ENCODE measurements at regions not wholly inside any gene's neighbourhood (a gene's known extent, or its start where the extent isn't known, plus 50 kb on each side); places are given as distances from the start of the nearest gene placed in this dataset.

- Histone ChIP-seq H3K4me1 (no peaks in the 10 kb centered on the region), H3K4me3 (no peak overlapping the region), H3K36me3 (no peaks in the 10 kb centered on the region), H3K27ac (no peak overlapping the region), H3K27me3 (no peaks in the 10 kb centered on the region), H3K9me3 (no peaks in the 10 kb centered on the region), H3K9ac (no peak overlapping the region), H3K4me2 (no peak overlapping the region), H4K20me1 (no peaks in the 10 kb centered on the region)
- no peak for TF ChIP-seq Cebpa-rat (IDR thresholded peaks at IDR 0.05)
Measured at GRCh38 chr1:238998577-238998976, 387.8 kb upstream of the CHRM3 start.

DNA sequence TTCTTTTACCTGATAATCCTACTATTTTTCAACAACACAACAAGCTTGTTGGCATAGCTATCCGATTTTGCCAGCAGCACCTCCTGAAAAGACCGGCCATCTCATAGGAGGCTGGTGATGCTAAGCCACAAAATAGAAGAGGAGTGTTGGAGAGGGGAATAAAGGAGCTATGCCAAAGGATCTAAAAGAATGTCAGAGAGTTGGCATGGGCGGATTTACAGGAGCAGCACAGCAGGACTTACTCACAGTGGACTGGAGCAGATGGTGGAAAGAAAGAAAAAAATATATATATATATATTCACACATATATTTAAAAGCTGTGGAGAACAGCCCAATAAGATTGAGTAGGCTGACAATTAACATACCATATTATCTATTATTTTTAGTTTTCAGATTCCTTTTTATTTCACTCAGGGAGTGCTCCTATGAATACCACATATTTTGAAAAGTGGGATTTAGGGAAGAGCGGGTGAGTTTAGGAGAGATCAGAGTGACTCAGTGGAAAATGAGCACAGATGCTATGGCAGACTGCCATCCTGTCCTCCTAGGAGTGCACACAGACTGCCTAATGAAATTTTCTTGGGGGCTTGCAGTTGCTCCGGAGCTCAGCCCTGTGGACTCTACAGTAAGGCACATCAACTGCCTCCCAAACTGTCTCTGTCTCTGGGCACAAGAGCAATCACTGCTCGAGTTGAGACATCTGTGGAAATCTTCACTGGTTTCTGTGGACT lies 394.4 kb upstream of the CHRM3 start:
- no peaks in the 10 kb centered on the region for H3K36me3 ChIP-seq
- H3K27ac ChIP-seq, result no peak overlapping the region
- no peaks in the 10 kb centered on the region for H3K4me1 ChIP-seq
- H4K20me1 ChIP-seq, result no peaks in the 10 kb centered on the region
- no peak overlapping the region for H3K4me2 ChIP-seq
- H3K9me3 ChIP-seq, result no peaks in the 10 kb centered on the region
- no peak overlapping the region for H3K9ac ChIP-seq
- no peak overlapping the region for H3K4me3 ChIP-seq
- TF ChIP-seq Cebpa-rat (IDR thresholded peaks at IDR 0.05), result no peak
- H3K27me3 ChIP-seq, result no peaks in the 10 kb centered on the region

GRCh38 chr1:238985312-238985711 lies 401.1 kb upstream of the CHRM3 start:
- Histone ChIP-seq H3K9ac (no peak overlapping the region), H4K20me1 (no peaks in the 10 kb centered on the region), H3K27me3 (no peaks in the 10 kb centered on the region), H3K36me3 (no peaks in the 10 kb centered on the region), H3K9me3 (no peaks in the 10 kb centered on the region), H3K27ac (no peak overlapping the region), H3K4me2 (no peak overlapping the region), H3K4me3 (no peak overlapping the region), H3K4me1 (no peaks in the 10 kb centered on the region)
- TF ChIP-seq Cebpa-rat (IDR thresholded peaks at IDR 0.05), result no peak

GRCh38 chr1:238982736-238983135 lies 403.6 kb upstream of the CHRM3 start:
- H3K4me2 ChIP-seq, result no peak overlapping the region
- H3K36me3 ChIP-seq, result no peaks in the 10 kb centered on the region
- H4K20me1 ChIP-seq, result no peaks in the 10 kb centered on the region
- H3K9ac ChIP-seq, result no peak overlapping the region
- H3K27ac ChIP-seq, result no peak overlapping the region
- H3K9me3 ChIP-seq, result no peaks in the 10 kb centered on the region
- no peak for TF ChIP-seq Cebpa-rat (IDR thresholded peaks at IDR 0.05)
- H3K4me1 ChIP-seq, result no peaks in the 10 kb centered on the region
- H3K4me3 ChIP-seq, result no peak overlapping the region
- H3K27me3 ChIP-seq, result no peaks in the 10 kb centered on the region

DNA sequence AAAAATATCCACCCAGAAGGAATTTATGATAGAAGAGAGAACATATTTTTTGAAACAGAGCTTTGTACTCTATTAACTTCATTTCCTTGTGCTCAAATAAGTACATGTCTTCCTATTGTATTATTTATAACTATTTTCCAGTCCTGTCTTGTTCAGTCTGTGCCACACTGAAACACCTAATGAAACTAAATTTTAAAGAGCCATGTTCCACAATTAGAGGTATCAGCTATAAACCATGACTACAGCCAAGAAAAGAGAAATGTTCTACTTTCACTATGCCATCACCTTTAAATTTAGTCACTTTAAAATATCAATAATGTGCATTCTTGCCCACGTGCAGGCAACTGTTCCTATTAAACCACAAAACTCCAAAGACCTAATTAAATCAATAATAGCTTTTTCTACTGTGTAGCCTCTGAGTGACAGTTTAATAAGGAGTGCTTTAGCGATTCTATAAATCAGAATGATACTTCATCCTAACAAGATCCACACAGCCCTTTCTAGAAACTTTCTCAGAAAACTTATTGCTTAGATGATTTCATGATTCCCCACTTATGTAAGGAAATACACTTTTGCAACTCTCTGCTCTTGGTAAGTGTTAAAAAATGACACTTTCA lies 404.9 kb upstream of the CHRM3 start:
- no peak for TF ChIP-seq Cebpa-rat (IDR thresholded peaks at IDR 0.05)

GRCh38 chr1:238980053-238980452 lies 406.3 kb upstream of the CHRM3 start:
- H3K9ac ChIP-seq, result no peak overlapping the region

More for the DNA sequence above, 404.9 kb upstream of the CHRM3 start:
- no peaks in the 10 kb centered on the region for H3K9me3 ChIP-seq
- no peaks in the 10 kb centered on the region for H3K27me3 ChIP-seq
- no peak overlapping the region for H3K4me3 ChIP-seq
- H3K36me3 ChIP-seq, result no peaks in the 10 kb centered on the region
- no peak overlapping the region for H3K27ac ChIP-seq
- no peaks in the 10 kb centered on the region for H4K20me1 ChIP-seq
- no peak overlapping the region for H3K9ac ChIP-seq
- no peak overlapping the region for H3K4me2 ChIP-seq
- no peaks in the 10 kb centered on the region for H3K4me1 ChIP-seq

DNA sequence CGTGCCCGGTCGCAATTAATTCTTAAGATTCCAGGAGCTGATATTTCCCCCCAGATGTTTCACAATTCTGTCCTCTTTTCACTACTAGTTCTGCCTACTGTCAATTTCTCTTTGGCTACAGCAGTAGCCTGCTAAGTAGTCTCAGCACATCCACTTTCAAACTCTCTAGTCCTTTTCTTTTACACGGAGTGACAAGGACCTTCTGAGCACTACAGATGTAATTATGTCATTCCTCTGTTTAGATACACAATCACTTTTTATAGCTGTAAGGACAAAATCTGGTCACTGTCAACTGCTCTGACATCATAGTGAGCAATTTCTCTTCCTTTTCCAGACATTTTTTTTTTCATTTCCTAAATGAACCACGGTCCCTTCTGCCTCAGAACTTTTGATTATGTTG lies 421.7 kb upstream of the CHRM3 start:
- no peak overlapping the region for H3K9ac ChIP-seq
- no peak overlapping the region for H3K27ac ChIP-seq
- no peaks in the 10 kb centered on the region for H3K4me1 ChIP-seq
- H4K20me1 ChIP-seq, result no peaks in the 10 kb centered on the region
- no peaks in the 10 kb centered on the region for H3K9me3 ChIP-seq
- no peaks in the 10 kb centered on the region for H3K27me3 ChIP-seq
- H3K36me3 ChIP-seq, result no peaks in the 10 kb centered on the region
- TF ChIP-seq Cebpa-rat (IDR thresholded peaks at IDR 0.05), result no peak
- no peak overlapping the region for H3K4me2 ChIP-seq
- H3K4me3 ChIP-seq, result no peak overlapping the region

More at GRCh38 chr1:238980053-238980452, 406.3 kb upstream of the CHRM3 start:
- Histone ChIP-seq H3K4me1 (no peaks in the 10 kb centered on the region), H3K4me2 (no peak overlapping the region), H3K4me3 (no peak overlapping the region), H3K9me3 (no peaks in the 10 kb centered on the region), H3K36me3 (no peaks in the 10 kb centered on the region), H4K20me1 (no peaks in the 10 kb centered on the region), H3K27me3 (no peaks in the 10 kb centered on the region), H3K27ac (no peak overlapping the region)
- TF ChIP-seq Cebpa-rat (IDR thresholded peaks at IDR 0.05), result no peak

DNA sequence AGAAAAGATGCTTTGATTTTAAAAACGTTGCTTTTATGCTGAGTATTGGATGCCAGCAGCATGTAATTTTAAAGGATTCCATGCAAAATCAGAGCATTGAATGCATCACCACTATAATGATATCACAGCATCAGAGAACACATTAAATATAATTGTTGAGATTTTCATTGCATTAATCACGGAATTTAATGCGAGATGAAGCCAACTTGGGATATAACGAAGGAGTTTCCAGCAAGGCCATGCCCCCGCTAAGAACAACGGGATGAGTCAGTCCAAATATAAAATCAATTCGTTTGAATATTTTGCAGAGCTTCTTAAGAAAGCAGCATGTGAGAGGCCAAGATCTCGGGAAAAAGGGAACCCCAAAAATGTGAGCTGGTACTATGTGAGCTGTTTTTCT lies 423.4 kb upstream of the CHRM3 start:
- Histone ChIP-seq H3K9ac (no peak overlapping the region), H3K4me1 (no peaks in the 10 kb centered on the region), H4K20me1 (no peaks in the 10 kb centered on the region), H3K4me3 (no peak overlapping the region), H3K36me3 (no peaks in the 10 kb centered on the region), H3K27ac (no peak overlapping the region), H3K4me2 (no peak overlapping the region), H3K9me3 (no peaks in the 10 kb centered on the region), H3K27me3 (no peaks in the 10 kb centered on the region)
- TF ChIP-seq Cebpa-rat (IDR thresholded peaks at IDR 0.05), result no peak

DNA sequence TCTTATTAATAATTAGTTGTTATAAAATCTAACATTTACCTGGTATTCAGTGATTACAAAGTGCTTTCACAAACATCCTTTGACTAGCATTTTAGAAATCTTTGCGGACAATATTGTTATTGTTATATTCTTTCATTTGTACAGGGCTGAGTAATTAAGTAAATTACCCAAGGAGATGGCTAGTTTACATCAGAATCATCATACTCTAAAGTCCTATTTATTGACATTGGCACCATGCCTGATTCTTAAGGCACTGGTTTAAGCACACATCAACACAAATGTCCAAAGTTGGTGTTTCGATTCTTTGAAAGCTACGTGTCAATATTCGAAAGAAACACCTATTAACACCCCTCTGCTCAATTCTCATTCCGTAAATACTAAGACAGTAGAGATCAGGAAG lies 424.6 kb upstream of the CHRM3 start:
- Histone ChIP-seq H4K20me1 (no peaks in the 10 kb centered on the region), H3K36me3 (no peaks in the 10 kb centered on the region), H3K4me1 (no peaks in the 10 kb centered on the region), H3K9ac (no peak overlapping the region), H3K27me3 (no peaks in the 10 kb centered on the region), H3K4me3 (no peak overlapping the region), H3K9me3 (no peaks in the 10 kb centered on the region), H3K27ac (no peak overlapping the region), H3K4me2 (no peak overlapping the region)
- no peak for TF ChIP-seq Cebpa-rat (IDR thresholded peaks at IDR 0.05)

DNA sequence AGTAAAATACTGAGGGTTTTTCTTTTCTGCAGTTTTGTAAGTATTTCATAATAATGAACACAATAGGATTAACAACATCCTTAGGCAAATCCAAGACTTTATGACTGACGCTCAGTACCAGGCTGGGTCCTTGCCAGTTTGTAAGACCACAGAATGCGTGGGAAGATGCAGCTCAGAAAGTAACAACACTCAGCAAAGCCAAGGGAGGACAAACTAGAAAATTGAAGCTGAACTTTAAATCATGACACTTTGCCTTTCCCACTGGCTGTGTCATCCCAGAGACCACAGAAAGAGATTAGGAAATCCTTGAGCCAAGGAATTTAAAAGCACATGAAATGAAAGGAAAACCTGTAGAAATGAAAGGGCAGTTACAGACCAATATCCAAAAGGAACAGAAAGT lies 426.3 kb upstream of the CHRM3 start:
- no peaks in the 10 kb centered on the region for H3K9me3 ChIP-seq
- no peaks in the 10 kb centered on the region for H3K4me1 ChIP-seq
- H3K4me3 ChIP-seq, result no peak overlapping the region
- H3K27me3 ChIP-seq, result no peaks in the 10 kb centered on the region
- no peak overlapping the region for H3K27ac ChIP-seq
- no peak for TF ChIP-seq Cebpa-rat (IDR thresholded peaks at IDR 0.05)
- H3K9ac ChIP-seq, result no peak overlapping the region
- H3K36me3 ChIP-seq, result no peaks in the 10 kb centered on the region
- H3K4me2 ChIP-seq, result no peak overlapping the region
- H4K20me1 ChIP-seq, result no peaks in the 10 kb centered on the region

Measured in BLaER1 (cell line).